ENCODE measurements at regions not wholly inside any gene's neighbourhood (a gene's known extent, or its start where the extent isn't known, plus 50 kb on each side); places are given as distances from the start of the nearest gene placed in this dataset.

DNA sequence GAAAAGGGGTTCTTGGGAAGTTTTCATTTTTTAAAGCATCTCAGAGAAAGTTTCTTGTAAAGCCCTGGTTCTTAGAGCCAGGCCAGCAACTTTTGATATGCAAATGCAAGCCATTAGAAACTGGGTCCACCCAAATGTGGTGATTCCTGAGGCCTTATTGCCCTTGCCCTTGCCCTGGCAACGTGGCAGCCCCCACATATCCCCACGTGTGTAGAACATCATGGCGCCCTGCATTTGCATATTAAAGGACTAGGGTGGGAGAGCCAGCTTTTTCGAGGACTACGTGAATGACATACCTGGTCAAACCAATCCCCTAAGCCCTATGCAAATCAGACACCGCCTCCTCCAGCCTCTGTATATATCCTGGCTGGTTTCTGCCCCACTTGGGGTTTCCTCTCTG lies 314.9 kb upstream of the NECTIN3 start:
- DNase-seq (ENCODE audit: extremely low read depth, low read depth), result no peak

DNA sequence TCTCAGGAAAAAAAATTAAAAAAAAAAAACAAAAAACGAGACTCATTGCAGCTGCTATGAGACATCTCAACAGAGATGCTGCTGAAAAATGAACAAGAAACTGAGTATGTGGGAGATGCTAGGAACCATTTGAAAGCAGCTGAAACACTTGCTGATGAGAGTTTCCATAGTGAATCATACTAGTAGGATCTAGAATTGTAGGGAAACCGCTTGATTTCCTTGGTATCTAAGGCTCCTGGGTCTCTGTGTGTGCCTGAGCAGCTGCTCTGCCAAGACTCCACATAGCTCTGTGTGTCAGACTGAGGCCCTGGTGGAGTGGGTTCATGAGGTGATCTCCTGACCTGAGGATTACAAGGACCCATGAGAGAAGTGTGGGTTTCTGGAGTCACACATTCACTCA lies 313.4 kb upstream of the NECTIN3 start:
- DNase-seq (ENCODE audit: extremely low read depth, low read depth), result no peak

DNA sequence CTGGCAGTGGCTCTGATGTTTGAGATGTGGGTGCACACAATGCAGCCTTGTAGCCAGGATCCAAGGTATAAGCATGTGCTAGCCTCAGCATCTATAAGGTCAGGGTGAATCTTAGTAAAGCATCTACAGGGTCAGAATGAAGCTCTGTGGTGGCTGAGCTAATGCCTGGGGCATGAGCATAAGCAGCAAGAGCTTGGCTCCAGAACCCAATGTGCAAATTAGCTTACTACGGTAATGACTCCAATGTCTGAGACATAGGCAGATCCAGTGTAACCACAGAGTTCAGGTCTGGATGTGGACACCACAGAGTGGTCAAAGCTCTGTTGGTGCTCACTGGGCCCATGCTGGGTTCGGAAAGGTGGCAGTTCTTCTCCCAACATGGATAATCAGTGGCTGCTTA lies 304.5 kb upstream of the NECTIN3 start:
- DNase-seq (ENCODE audit: extremely low read depth, low read depth), result no peak

DNA sequence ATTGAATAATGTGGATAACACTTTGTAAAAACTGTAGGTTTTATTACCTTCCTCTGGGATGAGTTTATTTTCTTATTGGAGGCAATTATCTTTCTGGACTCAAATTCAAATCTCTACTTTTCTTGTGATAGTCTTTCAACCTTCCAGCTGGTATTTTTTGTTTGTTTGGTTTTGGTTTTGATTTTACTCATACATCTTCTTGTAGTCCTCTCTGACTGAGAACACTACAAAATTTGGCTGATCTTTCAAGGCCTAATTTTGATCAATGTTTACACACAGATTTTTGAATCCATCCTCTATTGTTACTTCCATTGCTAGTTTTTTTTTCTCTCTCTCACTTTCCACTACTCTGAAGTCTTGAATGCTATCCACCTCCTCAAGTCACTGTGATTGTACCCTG lies 303.8 kb upstream of the NECTIN3 start:
- no peak for DNase-seq (ENCODE audit: extremely low read depth, low read depth)

DNA sequence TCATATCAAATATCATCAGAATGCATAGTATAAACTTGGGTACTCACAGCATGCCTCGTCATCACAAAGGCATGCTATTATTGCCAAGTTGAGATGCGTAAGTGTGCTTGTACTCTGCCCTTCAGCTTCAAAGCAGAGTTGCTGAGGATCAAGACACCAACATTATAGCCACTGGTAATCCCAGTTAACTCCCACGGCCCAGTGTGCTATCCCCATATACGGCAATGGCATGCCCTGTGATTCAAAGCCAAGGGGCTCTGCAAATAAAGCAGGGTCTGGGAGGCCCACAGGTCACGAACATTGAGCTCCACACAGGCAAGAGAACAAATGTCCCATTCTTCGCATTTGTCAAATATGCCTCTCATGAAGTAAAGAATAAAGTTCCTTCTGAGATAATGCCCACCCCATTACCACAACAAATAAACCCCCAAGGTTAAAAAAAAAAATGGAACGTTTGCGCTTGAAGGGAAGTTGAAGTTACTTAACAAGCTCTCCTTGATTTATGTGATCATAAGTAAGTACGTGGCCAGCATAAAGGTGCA lies 298.1 kb upstream of the NECTIN3 start:
- no peak for DNase-seq (ENCODE audit: extremely low read depth, low read depth)

DNA sequence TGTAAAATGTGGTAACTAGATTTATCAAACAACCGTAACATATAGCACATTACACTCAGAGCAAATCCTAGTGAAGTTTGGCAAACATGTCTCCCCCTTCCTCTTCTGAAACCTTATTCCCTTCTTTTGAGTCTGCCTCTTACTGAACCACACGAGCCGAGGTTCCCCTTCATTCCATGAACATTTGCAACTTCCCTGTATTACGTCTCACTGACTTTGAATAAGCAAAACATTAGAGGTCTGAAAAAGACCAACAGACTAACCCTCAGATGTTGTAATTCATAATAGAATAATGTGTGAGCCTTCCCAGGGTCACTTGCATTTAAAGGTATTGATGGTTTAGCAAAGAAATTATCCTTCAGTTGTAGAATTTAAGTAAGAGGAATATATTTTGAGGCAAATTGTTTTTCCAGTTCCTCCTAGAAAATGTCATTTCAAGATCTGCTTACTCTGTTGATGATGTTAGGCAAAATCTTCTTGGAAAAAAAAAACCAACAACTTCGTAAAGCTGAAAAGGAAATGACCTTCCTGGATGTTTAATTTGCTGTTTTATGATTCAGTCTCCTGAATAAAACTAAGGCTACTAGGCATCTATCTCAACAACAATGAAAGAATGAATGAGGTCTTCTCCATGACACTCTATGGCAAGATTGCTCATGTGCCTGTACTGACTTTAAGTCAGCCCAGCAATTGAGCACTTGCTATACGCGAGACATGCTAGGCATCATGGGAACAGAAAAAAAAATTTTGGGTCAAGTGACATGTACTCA lies 296.9 kb upstream of the NECTIN3 start:
- DNase-seq (ENCODE audit: extremely low read depth, low read depth), result no peak

DNA sequence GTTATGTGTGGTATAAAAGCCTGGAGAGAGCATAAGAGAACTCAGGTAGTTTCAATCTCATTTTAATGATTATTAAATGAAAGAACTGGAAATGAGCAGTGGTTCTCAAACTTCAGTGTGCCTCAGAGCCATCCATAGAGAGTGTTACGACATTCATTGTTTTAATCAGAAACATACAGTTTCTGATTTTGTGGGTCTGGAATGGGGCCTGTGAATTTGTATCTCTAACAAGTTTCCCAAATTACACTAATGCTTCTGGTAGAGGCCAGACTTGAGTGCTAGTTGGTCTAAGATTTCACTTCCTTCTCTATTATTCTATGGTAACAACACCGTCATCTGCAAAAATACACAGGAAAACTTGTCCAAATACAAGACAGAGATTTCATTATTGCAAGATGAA lies 292.0 kb upstream of the NECTIN3 start:
- no peak for DNase-seq (ENCODE audit: extremely low read depth, low read depth)

DNA sequence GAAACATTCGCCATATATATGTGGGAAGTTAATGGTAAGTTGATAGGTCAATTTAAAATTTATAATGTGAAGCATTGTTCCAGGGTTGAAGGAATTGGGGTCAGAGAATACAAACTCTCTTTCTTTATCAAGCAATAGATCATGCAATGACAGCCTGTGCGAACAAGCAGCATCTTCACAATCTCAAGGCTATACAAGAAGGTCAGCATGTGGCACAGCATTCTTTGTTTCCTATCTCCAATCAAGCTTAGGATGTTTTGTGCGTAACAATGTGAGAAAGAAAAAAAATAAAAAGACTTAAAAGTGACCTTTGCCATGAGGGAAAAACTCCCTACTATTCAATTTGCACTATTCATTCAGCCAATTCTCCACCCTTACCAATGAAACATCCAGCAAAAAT lies 288.1 kb upstream of the NECTIN3 start:
- DNase-seq (ENCODE audit: extremely low read depth, low read depth), result no peak

DNA sequence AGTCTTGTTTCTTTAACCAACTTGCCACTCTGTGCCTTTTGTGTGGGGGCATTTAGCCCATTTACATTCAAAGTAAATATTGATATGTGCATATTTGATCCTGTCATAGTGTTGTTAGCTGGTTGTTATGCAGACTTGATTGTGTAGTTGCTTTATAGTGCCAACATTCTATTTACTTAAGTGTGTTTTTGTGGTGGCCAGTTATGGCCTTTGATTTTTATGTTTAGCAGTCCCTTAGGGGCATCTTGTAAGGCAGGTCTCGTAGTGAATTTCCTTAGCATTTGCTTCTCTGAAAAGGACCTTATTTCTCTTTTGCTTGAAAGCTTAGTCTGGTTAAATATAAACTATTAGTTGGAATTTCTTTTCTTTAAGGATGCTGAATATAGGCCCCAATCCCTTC lies 282.8 kb upstream of the NECTIN3 start:
- DNase-seq (ENCODE audit: extremely low read depth, low read depth), result no peak

DNA sequence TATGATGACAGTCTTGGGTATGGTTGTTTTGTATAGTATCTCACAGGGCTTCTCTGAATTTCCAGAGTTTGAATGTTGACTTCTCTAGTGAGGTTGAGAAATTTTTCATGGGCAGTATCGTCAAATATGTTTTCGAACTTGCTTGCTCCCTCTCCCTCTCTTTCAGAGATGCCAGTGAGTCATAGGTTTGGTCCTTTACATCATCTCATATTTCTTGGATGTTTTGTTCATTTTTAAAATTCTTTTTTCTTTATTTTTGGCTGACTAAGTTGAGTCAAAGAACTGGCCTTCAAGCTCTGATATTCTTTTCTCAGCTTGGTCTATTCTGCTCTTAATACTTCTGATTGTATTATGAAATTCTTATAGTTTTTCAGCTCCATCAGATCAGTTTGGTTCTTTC lies 282.3 kb upstream of the NECTIN3 start:
- DNase-seq (ENCODE audit: extremely low read depth, low read depth), result no peak

DNA sequence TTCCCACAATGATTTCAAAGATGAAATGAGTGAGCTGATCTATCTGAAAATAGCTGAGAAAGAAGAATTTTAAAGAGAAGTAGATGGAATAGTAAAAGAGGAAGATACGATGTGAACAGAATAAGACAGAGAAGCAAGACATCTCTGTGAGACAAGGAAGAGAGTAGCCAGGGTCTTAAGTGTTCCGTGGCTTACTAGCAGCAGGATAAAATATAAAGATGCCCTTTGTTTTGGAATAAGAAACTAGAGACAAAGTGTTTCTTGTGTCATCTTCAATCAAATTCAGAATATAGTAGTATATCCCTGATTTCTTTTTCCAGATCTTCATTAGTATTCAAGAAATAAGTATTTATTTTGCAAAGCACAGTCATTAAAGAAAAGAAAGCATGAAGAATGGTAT lies 281.0 kb upstream of the NECTIN3 start:
- no peak for DNase-seq (ENCODE audit: extremely low read depth, low read depth)

DNA sequence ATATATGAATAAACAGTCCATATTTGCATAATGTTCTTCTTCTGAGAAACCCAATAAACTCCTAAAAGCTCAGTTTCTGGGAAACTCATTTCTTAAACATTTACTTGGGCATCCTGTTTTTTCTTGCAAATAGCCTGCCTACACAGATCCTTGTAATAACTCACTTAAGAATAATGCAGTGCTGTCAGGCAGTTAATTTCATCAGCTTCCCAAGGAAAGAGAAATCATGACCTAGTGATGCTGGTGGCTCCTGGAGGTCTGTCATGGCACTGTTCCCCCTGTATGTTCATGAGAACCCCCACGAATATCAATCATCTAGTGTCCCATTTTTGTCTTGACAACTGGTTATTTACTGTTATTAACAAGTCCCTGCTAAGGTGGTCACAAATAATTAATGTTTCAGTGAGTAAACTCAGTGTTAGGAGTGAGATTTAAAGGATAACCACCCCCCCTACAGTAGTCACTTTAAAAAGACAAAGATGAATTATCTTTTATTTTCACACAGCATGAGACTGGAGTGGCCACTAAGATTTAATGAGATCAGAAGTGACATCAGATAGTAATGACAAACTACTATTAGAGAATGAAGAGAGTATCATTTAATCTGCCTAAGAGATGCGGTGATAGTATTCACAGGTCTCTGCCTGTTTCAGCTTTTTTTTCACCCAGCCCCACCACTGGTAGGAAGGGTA lies 279.5 kb upstream of the NECTIN3 start:
- DNase-seq (ENCODE audit: extremely low read depth, low read depth), result no peak

DNA sequence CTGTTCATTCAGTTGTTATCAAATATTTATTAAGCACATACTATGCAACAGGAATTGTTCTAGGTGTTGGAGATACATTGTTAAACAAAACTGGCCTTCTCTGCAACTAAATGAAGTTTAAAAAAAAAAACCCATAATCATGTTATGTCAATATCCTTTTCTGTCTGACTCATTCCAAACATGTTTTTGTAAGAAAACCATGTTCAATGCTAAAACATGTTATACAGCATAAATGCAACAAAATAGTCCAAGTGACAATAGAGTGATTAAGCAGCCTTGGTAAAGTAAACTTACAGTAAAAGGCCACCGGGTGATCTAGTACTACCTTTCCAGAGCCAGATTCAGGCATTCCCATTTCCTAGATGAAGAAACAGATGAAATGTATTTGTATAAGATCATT lies 278.0 kb upstream of the NECTIN3 start:
- no peak for DNase-seq (ENCODE audit: extremely low read depth, low read depth)

DNA sequence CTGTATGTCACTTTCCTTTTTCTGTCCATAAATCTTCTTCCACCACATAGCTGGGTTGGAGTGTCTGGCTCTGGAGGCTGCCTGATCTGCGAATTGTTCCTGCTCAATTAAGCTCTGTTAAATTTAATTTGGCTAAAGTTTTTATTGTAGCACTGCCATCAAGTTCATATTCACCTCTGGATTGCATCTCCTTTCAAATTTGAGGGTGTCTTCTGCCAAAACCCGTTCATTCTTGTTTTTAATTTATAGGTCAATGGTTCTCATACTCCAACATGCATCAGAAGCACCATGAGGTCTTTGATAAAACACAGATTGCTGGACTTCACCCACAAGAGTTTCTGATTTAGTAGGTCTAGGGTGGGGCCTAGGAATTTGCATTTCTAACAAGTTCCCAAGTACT lies 276.5 kb upstream of the NECTIN3 start:
- no peak for DNase-seq (ENCODE audit: extremely low read depth, low read depth)

DNA sequence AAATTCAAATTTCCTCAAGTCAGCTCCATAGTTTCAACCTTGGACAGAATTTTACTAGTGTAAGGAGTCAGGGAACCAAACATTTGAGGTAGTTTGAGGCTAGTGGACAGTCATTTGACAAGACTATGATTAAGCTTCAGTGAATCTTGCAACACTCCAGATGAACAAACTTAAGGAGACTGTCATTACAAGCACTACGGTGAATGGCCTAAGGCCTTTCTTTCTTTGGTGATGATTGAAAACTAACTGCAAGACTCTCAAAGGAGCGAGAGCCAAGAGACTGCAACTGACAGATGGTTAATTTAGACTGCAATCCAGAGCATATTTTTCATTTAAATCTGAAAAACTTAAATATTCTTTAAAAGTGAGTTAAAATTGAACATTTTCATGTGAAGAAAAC lies 272.3 kb upstream of the NECTIN3 start:
- DNase-seq (ENCODE audit: extremely low read depth, low read depth), result no peak

DNA sequence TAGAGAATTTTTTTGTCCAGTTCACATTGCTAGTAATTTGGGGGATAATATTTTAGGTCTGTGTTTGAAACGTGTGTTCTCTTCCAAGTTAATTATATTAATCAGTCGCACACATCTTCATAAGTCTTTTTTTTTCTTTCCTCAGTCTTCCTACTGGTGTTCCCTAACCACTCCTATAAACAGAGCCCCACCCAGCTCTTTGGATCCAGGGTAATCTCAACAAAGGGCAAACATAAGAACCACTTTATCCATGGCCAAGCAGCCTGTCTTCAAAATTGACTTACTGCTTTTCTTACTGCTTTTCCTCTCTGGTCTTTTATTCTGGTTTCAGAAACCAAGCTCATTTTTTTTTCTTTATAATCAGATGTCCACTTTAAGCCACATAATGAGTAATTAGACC lies 266.8 kb upstream of the NECTIN3 start:
- no peak for DNase-seq (ENCODE audit: extremely low read depth, low read depth)

DNA sequence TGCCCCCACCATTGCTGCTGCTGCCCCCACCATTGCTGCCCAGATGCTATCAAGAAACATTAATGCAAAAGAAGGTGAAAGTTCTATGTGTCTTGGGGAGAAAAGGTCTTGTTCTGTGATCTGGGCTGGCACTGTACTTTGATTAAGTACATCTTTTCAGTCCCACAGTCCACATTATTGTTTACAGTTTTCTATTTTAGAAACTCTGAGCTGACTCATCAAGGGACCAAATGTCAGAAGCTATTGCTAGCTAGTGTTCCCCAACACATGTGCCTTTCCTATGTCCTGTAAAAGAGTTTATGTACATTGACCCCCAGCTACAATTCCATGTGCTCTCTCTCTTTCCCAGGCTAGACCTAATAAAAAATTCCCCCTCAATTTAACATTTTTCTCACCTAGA lies 264.7 kb upstream of the NECTIN3 start:
- DNase-seq (ENCODE audit: extremely low read depth, low read depth), result no peak

DNA sequence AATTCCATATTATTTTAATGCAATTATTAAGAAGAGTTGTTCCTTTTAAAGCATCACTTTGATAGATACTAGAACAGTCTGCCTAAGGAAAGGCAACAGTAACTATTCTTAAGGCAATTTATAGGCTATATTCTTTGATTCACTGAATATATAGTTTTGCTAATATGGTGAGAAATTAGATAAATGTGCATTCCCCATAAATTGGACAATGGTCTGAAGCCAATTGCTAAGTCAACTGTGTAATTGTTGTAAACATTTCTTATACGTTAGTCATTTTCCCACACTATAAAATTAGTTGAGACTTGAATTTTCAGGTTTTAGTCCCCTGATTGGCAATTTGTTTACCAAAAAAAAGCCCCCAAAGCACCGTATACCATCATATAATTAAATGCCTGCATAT lies 263.0 kb upstream of the NECTIN3 start:
- DNase-seq (ENCODE audit: extremely low read depth, low read depth), result no peak

DNA sequence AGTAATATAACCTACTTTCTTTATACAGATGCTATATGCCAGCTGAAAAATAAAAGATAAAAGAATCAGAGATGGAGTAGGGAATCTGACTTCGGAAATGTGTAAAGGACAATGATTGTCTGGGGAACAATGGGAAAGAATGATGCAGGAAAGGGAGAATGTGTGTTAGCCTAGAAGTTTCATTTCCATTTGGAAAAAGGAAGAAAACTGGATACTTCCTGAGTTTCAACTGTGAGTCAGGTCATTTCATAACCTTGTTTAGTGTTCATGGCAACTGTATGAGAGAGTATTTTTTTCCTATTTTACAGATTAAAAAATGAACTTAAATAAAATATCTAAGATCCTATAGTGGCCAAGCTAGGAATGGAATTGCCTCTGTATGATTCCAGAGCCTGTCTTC lies 261.3 kb upstream of the NECTIN3 start:
- no peak for DNase-seq (ENCODE audit: extremely low read depth, low read depth)

DNA sequence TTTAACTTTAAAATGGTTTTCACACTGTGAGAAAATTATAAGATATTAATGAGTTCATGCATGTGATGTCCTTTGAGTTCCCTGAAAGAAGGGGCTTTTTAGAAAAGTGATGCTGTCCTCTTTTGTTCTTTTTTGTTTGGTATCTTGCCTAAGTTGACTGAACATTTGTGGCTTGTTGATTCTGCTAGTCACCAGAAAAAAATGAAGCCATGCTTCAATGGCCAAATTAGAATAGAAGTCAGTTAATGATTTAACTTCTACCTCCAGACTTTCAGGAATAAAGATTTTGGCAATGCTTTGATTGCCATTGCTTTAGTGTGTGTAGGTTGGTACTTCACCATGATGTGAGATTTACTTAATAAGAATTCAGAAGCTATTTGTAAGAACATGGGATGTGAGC lies 260.6 kb upstream of the NECTIN3 start:
- DNase-seq (ENCODE audit: extremely low read depth, low read depth), result no peak

DNA sequence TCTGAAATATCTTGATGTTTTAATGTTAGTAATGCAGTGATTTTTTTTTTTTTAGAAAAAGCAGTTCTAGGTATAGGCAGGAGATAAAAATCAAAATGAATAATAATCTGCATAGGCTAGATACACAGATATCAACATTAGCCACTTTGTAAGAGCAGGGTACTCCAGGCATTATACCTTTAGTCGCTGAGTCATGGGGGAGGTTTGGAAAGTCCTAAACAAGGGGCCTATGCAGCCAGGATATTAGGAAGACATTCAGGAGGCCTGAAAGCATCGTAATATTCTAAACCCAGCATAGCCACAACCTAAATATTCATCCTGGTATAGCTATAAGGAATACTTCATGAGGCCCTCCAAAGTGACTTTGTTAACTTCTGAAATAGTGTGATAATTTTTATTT lies 258.1 kb upstream of the NECTIN3 start:
- no peak for DNase-seq (ENCODE audit: extremely low read depth, low read depth)
